Parathyroid adenoma (tissue), 2 donors: ENCODE measurements at regions not wholly inside any gene's neighbourhood (a gene's known extent, or its start where the extent isn't known, plus 50 kb on each side); places are given as distances from the start of the nearest gene placed in this dataset.
A peak's percentile ranks its signal among the peaks of the same experiment; 100 is the strongest.

ENCODE experiments used
- H2AFZ ChIP-seq: fragments of 300-600 bp; sonication (generic); one replicate; pipeline ENCODE4 v1.7.0; 2017; ENCODE audit warnings: antibody characterized with exemption, mild to moderate bottlenecking
- H3K27ac ChIP-seq: fragments of 300-600 bp; sonication (generic); one replicate; pipeline ENCODE4 v1.7.0; 2017
- H3K27me3 ChIP-seq: fragments of 300-600 bp; sonication (generic); one replicate; pipeline ENCODE4 v1.7.0; 2017; ENCODE audit warnings: low read length; ENCODE audit not compliant: control insufficient read depth, insufficient read depth
- H3K36me3 ChIP-seq: fragments of 300-600 bp; sonication (generic); one replicate; pipeline ENCODE4 v1.7.0; 2017; ENCODE audit warnings: low read length; ENCODE audit not compliant: control insufficient read depth, insufficient read depth
- H3K4me1 ChIP-seq: fragments of 300-600 bp; sonication (generic); one replicate; pipeline ENCODE4 v1.7.0; 2017; ENCODE audit warnings: control low read depth
- H3K4me2 ChIP-seq: fragments of 300-600 bp; sonication (generic); one replicate; pipeline ENCODE4 v1.7.0; 2017; ENCODE audit warnings: low read length
- H3K4me3 ChIP-seq: fragments of 300-600 bp; sonication (generic); one replicate; pipeline ENCODE4 v1.7.0; 2017; ENCODE audit warnings: low read depth, low read length
- H3K79me2 ChIP-seq: fragments of 300-600 bp; sonication (generic); one replicate; pipeline ENCODE4 v1.7.0; 2017; ENCODE audit warnings: control low read depth
- H3K9ac ChIP-seq: fragments of 300-600 bp; sonication (generic); one replicate; pipeline ENCODE4 v1.7.0; 2017; ENCODE audit warnings: mild to moderate bottlenecking
- H3K9me3 ChIP-seq: fragments of 300-600 bp; sonication (generic); one replicate; pipeline ENCODE4 v1.7.0; 2017; ENCODE audit warnings: low read length; ENCODE audit not compliant: control insufficient read depth
- CTCF ChIP-seq: fragments of 300-600 bp; sonication (generic); IDR thresholded peaks from one replicate; pipeline ENCODE4 v1.7.0; 2017; ENCODE audit warnings: antibody characterized with exemption, mild to moderate bottlenecking
- donor health status: primary hyperparathyroidism.

- peak overlapping the region; percentile 10 for H3K4me2 ChIP-seq
- H3K27ac ChIP-seq = peak overlapping the region; percentile 26
- H3K9me3 ChIP-seq = no peaks in the 10 kb centered on the region
- H3K4me3 ChIP-seq = peak overlapping the region; percentile 9
- peaks cover 18% of the 10 kb centered on the region for H3K4me1 ChIP-seq
- no peaks in the 10 kb centered on the region for H3K27me3 ChIP-seq
- no peak overlapping the region for H3K9ac ChIP-seq
- no peaks in the 10 kb centered on the region for H3K36me3 ChIP-seq
- no peaks in the 10 kb centered on the region for H3K79me2 ChIP-seq
- H2AFZ ChIP-seq = peak overlapping the region; percentile 26
- TF ChIP-seq CTCF = no peak
Measured at GRCh38 chr5:61280761-61281427, 51.2 kb upstream of the ZSWIM6 start.

GRCh38 chr5:61281686-61282085, 50.4 kb upstream of the ZSWIM6 start:
- Histone ChIP-seq H3K4me3 (no peak overlapping the region), H2AFZ (no peak overlapping the region), H3K79me2 (no peaks in the 10 kb centered on the region), H3K9ac (no peak overlapping the region), H3K27ac (no peak overlapping the region), H3K36me3 (no peaks in the 10 kb centered on the region), H3K27me3 (no peaks in the 10 kb centered on the region), H3K4me1 (peaks cover 18% of the 10 kb centered on the region), H3K9me3 (no peaks in the 10 kb centered on the region), H3K4me2 (no peak overlapping the region)
- TF ChIP-seq CTCF = no peak
